Gastroesophageal sphincter (tissue), 4 donors: ENCODE measurements at regions not wholly inside any gene's neighbourhood (a gene's known extent, or its start where the extent isn't known, plus 50 kb on each side); places are given as distances from the start of the nearest gene placed in this dataset.
A peak's percentile ranks its signal among the peaks of the same experiment; 100 is the strongest.

Source experiments
- ATAC-seq: fragments of 150-250 bp; one replicate; pipeline ENCODE4 v1.9.1; 2016; ENCODE audit warnings: mild to moderate bottlenecking, moderate library complexity
- H3K27ac ChIP-seq, 4 donors: fragments of 200-600 bp; sonication (generic) in 3 of 4; 1 replicate in 3 of 4; 2 replicates in 1 of 4; pipeline ENCODE4 v1.5.1; 2016 to 2019
- H3K27me3 ChIP-seq: fragments of 200-600 bp; sonication (generic); one replicate; pipeline ENCODE4 v1.5.1; 2019
- H3K36me3 ChIP-seq, 2 donors: fragments of 200-600 bp; sonication (generic); one replicate each; pipeline ENCODE4 v1.5.1; 2019; ENCODE audit warnings: control low read depth in 1 of 2
- H3K4me1 ChIP-seq, 3 donors: fragments of 200-600 bp; sonication (generic); 1 replicate in 2 of 3; 2 replicates in 1 of 3; pipeline ENCODE4 v1.5.1; 2016 to 2019; ENCODE audit warnings: control low read depth in 2 of 3
- H3K4me3 ChIP-seq, 2 donors: fragments of 200-600 bp; sonication (generic); one replicate each; pipeline ENCODE4 v1.5.1; 2019; ENCODE audit warnings: mild to moderate bottlenecking in 1 of 2, moderate library complexity in 1 of 2
- H3K9me3 ChIP-seq, 3 donors: fragments of 200-600 bp; sonication (generic); one replicate each; pipeline ENCODE4 v1.5.1; 2017 to 2019; ENCODE audit warnings: control low read depth in 2 of 3
- CTCF ChIP-seq, 4 experiments: fragments of 200-600 bp in 2 of 4; fragments of 450-650 bp in 2 of 4; sonication (generic) in 1 of 4; IDR thresholded peaks; one replicate each; pipeline ENCODE4 v1.5.1; 2017 to 2019; ENCODE audit warnings: antibody characterized with exemption in 4 of 4, mild to moderate bottlenecking in 2 of 4, moderate library complexity in 2 of 4
- EP300 ChIP-seq: sonication (generic); formaldehyde crosslinking; IDR thresholded peaks from one replicate; pipeline ENCODE4 v1.6.1; 2017; ENCODE audit warnings: antibody characterized with exemption, mild to moderate bottlenecking
- POLR2A ChIP-seq, 2 donors: fragments of 450-650 bp; IDR thresholded peaks; one replicate each; pipeline ENCODE4 v1.6.1; 2017; ENCODE audit warnings: antibody characterized with exemption in 2 of 2, mild to moderate bottlenecking in 2 of 2, moderate library complexity in 1 of 2
- POLR2AphosphoS5 ChIP-seq: sonication (generic); formaldehyde crosslinking; IDR thresholded peaks from one replicate; pipeline ENCODE4 v1.6.1; 2017; ENCODE audit warnings: antibody characterized with exemption
- WGBS, 2 donors: methylation state at CpG; one replicate each; pipeline ENCODE4 v1.1.5; 2018; ENCODE audit warnings: low coverage in 1 of 2; 5-methylcytosine and 5-hydroxymethylcytosine counted together

- no peak overlapping the region for H3K4me3 ChIP-seq
- H3K36me3 ChIP-seq = no peaks in the 10 kb centered on the region
- ATAC-seq = peak; percentile 82
- H3K9me3 ChIP-seq = no peaks in the 10 kb centered on the region
- TF ChIP-seq POLR2AphosphoS5 = no peak
- TF ChIP-seq EP300 = no peak
- peaks cover 0 to 38% (median 0%) of the 10 kb centered on the region in 3 donors for H3K4me1 ChIP-seq
- no peaks in the 10 kb centered on the region for H3K27me3 ChIP-seq
- WGBS, 2 donors = 64 to 90% methylated on average over 2 to 3 of the region's 16 CpGs
- H3K27ac ChIP-seq = peak overlapping the region in 3 of 4 donors; percentile 42 to 55 (median 53)
Observed at GRCh38 chr5:56588636-56589480, 226.5 kb upstream of the MAP3K1 start.

DNA sequence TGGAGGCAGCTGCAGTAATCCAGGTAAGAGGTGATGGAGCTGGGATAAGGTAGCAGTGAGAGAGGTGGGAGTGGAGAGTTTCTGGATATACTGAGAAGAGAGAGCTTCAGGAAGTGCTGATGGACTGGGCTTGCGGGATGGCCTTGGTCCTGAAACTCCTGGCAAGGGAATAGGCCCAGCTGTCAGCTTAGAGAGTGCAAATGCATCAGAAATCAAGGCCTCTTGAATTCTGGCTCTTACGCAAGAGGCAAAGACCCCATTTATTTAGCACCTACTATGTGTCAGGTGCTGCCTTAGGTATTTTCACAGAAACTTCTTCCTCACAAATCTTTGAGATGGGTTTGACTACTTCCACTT lies 227.2 kb upstream of the MAP3K1 start:
- TF ChIP-seq CTCF (IDR thresholded peaks at IDR 0.05) (no peak), EP300 (no peak), POLR2AphosphoS5 (no peak), POLR2A (IDR thresholded peaks at IDR 0.05) (no peak)
- Histone ChIP-seq H3K9me3 (no peaks in the 10 kb centered on the region), H3K4me3 (no peak overlapping the region), H3K27me3 (no peaks in the 10 kb centered on the region), H3K27ac (peak overlapping the region in 3 of 4 donors; percentile 42 to 55 (median 53)), H3K4me1 (peaks cover 0 to 38% (median 0%) of the 10 kb centered on the region in 3 donors), H3K36me3 (no peaks in the 10 kb centered on the region)
- 88 to 100% methylated on average over 1 of the region's 2 CpGs for WGBS, 2 donors
- no peak for ATAC-seq

DNA sequence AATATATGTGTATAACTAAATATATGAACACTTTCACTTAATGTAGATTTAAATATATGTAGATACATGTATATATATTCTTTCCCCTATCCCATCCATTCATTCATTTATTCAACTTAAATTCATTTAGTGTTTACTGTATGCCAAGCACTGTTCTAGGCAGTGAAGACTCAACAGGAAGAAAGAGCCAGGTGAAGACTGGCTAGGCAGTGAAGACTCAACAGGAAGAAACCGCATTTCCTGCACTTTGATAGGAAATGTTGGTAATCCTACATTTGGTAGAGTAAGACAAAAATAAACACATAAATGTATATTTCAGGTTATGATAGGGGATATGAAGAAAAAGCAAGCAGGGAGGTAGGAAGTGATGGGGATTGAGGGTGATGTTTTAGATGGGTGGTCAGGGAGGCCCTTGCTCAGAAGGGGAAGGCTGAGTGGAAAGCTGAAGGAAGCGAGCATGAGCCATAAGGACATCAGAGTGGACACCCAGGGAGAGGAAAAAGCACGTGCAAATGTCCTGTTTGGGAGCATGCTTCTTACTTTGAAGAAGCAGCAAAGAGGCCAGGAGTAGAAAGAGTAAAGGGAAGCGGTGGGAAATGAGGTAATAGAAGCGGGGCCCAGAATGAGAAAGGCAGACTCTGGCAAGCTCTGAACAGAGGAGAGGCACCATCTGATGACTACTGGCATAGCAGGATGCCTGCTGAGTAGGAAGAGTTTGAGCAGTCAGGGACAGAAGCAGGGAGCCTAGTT lies 227.8 kb upstream of the MAP3K1 start:
- Histone ChIP-seq H3K4me1 (peaks cover 0 to 38% (median 0%) of the 10 kb centered on the region in 3 donors), H3K27me3 (no peaks in the 10 kb centered on the region), H3K9me3 (no peaks in the 10 kb centered on the region), H3K4me3 (no peak overlapping the region), H3K36me3 (no peaks in the 10 kb centered on the region), H3K27ac (peak overlapping the region in 2 of 4 donors; percentile 42 to 70)
- TF ChIP-seq EP300 = no peak
- no peak for TF ChIP-seq POLR2AphosphoS5
- no peak for TF ChIP-seq POLR2A (IDR thresholded peaks at IDR 0.05)
- no peak for TF ChIP-seq CTCF (IDR thresholded peaks at IDR 0.05)
- WGBS, 2 donors = 84 to 91% methylated on average over 5 of the region's 5 CpGs
- no peak for ATAC-seq

DNA sequence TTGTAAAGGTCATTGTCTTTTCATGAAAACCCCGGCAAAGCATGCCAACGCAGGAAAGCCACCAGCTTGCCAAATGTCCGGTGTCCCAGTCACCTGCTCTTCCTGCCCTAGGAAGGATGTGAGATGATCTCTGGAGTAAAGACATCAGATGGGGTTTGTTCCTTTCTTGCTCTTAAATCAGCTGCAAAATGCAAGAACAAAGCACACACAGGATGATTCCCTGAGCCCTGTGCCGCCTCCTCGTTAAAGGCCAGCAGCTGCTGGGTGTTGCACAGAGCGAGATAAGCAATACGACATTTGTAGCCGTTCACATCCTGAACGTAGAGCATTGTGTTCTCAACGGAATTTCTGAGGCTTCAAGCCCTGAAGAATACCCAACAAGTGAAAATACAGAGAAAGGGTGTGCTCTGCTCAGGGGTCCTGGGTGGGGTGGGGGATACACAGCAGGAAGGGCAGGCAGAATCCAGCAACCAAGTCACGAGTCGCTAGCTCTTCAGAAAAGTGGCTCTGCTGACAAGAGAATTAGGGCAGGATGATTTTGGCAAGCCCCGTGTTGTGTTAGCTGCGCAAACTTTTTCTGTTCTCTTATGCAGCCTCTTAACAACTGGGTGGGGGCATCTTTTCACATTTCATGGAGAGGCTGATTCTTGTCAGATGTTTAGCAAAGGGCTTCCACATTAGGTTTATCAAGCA lies 229.2 kb upstream of the MAP3K1 start:
- Histone ChIP-seq H3K4me1 (peaks cover 0 to 38% (median 0%) of the 10 kb centered on the region in 3 donors), H3K9me3 (no peaks in the 10 kb centered on the region), H3K36me3 (no peaks in the 10 kb centered on the region), H3K27ac (peak overlapping the region in 3 of 4 donors; percentile 69 to 81 (median 70)), H3K4me3 (peak overlapping the region in 1 of 2 donors; percentile 30), H3K27me3 (no peaks in the 10 kb centered on the region)
- 38 to 41% methylated on average over 11 to 12 of the region's 14 CpGs for WGBS, 2 donors
- ATAC-seq = peak; percentile 67
- no peak for TF ChIP-seq EP300
- TF ChIP-seq POLR2AphosphoS5 = peak; percentile 17

- peaks cover 0 to 38% (median 0%) of the 10 kb centered on the region in 3 donors for H3K4me1 ChIP-seq
- H3K36me3 ChIP-seq = no peaks in the 10 kb centered on the region
- H3K4me3 ChIP-seq = no peak overlapping the region
- H3K9me3 ChIP-seq = no peaks in the 10 kb centered on the region
- peak overlapping the region in 3 of 4 donors; percentile 69 to 81 (median 70) for H3K27ac ChIP-seq
- TF ChIP-seq CTCF (IDR thresholded peaks at IDR 0.05) (no peak), POLR2AphosphoS5 (no peak), POLR2A (IDR thresholded peaks at IDR 0.05) (no peak)
- 62 to 100% methylated on average over 1 to 2 of the region's 2 CpGs for WGBS, 2 donors
- ATAC-seq = no peak
- H3K27me3 ChIP-seq = no peaks in the 10 kb centered on the region
Observed at GRCh38 chr5:56585461-56585860, 229.9 kb upstream of the MAP3K1 start.
